ENCODE measurements at regions not wholly inside any gene's neighbourhood (a gene's known extent, or its start where the extent isn't known, plus 50 kb on each side); places are given as distances from the start of the nearest gene placed in this dataset.
A peak's percentile ranks its signal among the peaks of the same experiment; 100 is the strongest.

DNA sequence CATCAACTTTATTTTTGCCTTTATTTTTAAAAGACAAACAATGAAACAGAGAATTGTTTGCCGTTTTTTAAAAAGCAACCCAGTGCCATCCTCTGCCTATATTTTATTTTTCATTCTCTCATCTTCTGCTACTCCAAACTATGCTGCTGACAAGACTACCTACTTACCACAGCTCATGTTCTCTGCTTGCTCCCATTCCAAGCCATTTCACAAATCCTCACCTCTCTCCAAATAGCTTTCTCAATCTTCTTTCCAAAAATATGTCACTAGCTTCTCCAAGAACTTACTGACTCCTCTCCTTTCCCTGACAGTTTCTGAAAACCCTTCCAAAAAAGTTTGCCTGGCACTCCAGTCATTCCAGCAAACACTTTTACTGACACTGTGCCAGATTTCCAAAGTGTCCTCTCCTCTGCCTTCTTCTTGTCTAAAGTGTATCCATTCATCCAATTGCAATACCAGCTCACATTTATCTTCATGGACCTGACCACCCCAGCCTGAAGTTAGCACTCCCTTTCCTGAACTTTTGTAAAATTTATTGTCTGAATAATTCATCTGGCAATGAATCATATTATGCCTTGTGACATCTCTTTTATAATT lies 766.5 kb upstream of the B3GALT2 start:
- DNase-seq (ENCODE audit: low read depth): peak; percentile 58
- no peak overlapping the region for H3K4me3 ChIP-seq (replicated peaks; ENCODE audit: low read depth, low read length)
- TF ChIP-seq, protein P1, sequence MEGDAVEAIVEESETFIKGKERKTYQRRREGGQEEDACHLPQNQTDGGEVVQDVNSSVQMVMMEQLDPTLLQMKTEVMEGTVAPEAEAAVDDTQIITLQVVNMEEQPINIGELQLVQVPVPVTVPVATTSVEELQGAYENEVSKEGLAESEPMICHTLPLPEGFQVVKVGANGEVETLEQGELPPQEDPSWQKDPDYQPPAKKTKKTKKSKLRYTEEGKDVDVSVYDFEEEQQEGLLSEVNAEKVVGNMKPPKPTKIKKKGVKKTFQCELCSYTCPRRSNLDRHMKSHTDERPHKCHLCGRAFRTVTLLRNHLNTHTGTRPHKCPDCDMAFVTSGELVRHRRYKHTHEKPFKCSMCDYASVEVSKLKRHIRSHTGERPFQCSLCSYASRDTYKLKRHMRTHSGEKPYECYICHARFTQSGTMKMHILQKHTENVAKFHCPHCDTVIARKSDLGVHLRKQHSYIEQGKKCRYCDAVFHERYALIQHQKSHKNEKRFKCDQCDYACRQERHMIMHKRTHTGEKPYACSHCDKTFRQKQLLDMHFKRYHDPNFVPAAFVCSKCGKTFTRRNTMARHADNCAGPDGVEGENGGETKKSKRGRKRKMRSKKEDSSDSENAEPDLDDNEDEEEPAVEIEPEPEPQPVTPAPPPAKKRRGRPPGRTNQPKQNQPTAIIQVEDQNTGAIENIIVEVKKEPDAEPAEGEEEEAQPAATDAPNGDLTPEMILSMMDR (IDR thresholded peaks at IDR 0.05; ENCODE audit: low read length, missing control alignments): no peak

DNA sequence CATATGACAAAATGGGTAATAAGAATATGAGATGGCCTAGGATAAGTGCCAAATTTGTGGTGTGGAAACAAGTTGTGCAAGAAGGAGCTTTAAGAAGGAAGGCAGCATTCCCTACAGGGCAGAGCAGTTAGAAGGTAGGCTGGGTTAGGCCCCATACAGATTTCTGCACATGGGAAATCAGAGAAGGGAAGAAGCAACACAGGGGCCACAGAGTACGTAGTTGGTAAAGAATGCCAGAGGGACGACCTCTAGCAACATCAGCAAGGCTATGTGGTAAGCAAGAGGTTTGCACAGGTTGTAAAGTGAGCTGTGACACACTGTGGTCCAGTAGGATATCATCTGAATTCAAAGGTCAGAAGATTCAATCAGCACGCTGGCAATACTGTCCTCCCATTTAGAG lies 765.6 kb upstream of the B3GALT2 start:
- H3K4me3 ChIP-seq (replicated peaks; ENCODE audit: low read depth, low read length): no peak overlapping the region
- TF ChIP-seq, protein P1 (IDR thresholded peaks at IDR 0.05; ENCODE audit: low read length, missing control alignments): no peak
- DNase-seq (ENCODE audit: low read depth): peak; percentile 41

DNA sequence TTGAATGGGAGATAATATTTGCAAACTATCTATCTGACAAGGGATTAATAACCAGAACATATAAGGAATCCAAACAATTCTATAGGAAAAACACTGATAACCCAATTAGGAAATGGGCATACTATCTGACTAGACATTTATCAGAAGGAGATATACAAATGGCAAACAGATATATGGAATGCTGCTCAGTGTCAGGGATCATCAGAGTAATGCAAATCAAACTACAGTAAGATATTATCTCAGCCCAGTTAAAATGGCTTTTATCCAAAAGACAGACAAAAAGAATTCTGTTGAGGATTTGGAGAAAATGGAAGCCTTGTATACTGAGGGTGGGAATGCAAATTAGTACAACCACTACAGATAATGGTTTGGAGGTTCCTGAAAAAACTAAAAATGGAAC lies 758.0 kb upstream of the B3GALT2 start:
- TF ChIP-seq, protein P1 (IDR thresholded peaks at IDR 0.05; ENCODE audit: low read length, missing control alignments): no peak
- no peak overlapping the region for H3K4me3 ChIP-seq (replicated peaks; ENCODE audit: low read depth, low read length)
- DNase-seq (ENCODE audit: low read depth): no peak

DNA sequence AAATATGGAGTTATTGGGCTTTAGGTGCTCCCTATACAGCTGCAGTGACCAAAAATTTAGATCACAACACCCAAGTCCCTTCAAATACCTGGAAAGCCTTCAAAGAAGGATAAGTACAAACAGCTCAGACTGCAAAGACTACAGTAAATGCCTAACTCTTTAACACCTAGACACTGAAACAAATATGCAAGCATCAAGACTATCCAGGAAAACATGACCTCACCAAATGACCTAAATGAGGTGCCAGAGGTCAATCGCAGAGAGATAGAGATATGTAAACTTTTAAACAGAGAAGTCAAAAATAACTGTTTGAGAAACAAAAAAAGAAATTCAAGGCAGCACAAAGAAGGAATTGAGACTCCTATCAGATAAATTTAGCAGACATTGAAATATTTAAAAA lies 753.8 kb upstream of the B3GALT2 start:
- no peak overlapping the region for H3K4me3 ChIP-seq (replicated peaks; ENCODE audit: low read depth, low read length)
- DNase-seq (ENCODE audit: low read depth): no peak
- TF ChIP-seq, protein P1 (IDR thresholded peaks at IDR 0.05; ENCODE audit: low read length, missing control alignments): no peak

DNA sequence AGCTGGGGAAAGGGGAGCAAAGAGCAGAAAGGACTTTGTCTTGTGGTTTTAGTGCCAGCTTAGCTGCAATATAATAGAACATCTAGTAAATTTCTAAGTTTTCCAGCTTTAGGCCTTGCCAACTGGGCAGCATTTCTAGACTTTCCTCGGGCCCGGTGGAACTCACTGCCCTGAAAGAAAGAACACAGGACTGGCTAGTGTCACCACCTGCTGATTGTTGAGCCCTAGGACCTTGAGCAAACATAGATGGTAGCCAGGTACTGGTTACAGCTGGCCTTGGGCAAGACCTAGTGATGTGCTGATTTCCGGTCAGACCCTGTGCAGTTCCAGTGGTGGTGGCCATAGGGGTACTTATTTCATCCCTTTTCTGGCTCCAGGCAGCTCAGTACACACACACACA lies 753.2 kb upstream of the B3GALT2 start:
- H3K4me3 ChIP-seq (replicated peaks; ENCODE audit: low read depth, low read length): no peak overlapping the region
- TF ChIP-seq, protein P1 (IDR thresholded peaks at IDR 0.05; ENCODE audit: low read length, missing control alignments): no peak
- DNase-seq (ENCODE audit: low read depth): no peak

DNA sequence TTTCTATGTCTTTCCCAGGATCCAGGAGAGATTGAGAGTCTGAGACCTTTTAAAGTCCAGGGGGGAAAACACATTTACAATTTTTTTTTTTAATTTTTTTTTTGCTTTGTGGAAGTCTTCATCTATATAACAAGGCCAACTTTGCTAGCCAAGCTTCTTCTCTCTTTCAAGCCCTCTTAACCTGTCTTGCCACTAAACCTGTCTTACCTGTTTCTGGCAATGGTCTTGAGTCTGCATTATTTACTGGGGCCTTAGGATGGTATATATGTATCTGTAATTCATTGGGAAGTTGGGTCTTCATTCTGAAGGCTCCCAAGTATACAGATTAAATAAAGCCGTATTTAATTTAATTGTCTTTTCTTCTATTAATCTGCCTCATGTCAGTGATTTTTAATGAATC lies 750.9 kb upstream of the B3GALT2 start:
- DNase-seq (ENCODE audit: low read depth): no peak
- TF ChIP-seq, protein P1 (IDR thresholded peaks at IDR 0.05; ENCODE audit: low read length, missing control alignments): no peak
- H3K4me3 ChIP-seq (replicated peaks; ENCODE audit: low read depth, low read length): no peak overlapping the region

DNA sequence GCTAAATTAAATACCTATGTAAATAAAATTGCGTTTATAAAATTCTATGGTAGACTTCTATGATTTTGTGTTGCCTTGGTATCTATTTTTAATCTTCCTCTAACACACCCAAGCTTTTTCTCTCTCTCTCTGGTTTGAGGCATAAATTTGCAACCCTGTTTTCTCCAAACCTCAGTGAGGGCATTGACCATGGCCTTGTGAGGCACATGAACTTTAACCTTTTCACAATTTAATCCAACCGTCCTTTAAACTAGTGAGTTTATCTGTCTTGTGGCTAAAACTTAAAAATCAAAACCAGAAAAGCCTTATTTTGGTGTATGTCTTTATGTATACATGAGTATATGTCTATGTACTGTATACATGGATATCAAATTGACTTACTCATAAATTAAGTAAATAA lies 746.6 kb upstream of the B3GALT2 start:
- no peak for DNase-seq (ENCODE audit: low read depth)
- no peak overlapping the region for H3K4me3 ChIP-seq (replicated peaks; ENCODE audit: low read depth, low read length)
- TF ChIP-seq, protein P1 (IDR thresholded peaks at IDR 0.05; ENCODE audit: low read length, missing control alignments): no peak
